HG03342 (cell line): ENCODE measurements at regions not wholly inside any gene's neighbourhood (a gene's known extent, or its start where the extent isn't known, plus 50 kb on each side); places are given as distances from the start of the nearest gene placed in this dataset.

Experiments
- ATAC-seq: cut with Tn5 transposase; IDR thresholded peaks from one replicate; pipeline ENCODE4 v1.9.1; 2021; ENCODE audit warnings: mild to moderate bottlenecking, moderate library complexity; ENCODE audit not compliant: unreplicated experiment

DNA sequence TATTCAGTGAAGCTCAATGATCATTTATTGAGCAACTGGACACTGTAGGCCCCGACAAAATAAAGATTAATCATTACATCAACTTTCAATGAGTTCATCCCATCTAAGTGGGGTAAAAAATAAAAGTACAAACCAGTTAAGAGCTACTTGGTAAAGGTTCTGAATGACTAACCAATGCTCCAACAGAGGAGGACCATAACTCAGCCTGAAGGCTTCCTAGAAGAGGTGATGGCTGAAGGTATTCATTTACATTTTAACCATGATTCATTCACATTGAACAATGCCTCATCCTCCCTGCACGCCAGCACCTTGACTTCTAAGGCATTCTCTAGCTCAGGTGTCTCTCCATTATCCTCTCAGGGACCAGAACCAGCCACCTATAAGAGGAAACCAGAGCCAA lies 201.4 kb downstream of the ZNF462 start:
- no peak for ATAC-seq

DNA sequence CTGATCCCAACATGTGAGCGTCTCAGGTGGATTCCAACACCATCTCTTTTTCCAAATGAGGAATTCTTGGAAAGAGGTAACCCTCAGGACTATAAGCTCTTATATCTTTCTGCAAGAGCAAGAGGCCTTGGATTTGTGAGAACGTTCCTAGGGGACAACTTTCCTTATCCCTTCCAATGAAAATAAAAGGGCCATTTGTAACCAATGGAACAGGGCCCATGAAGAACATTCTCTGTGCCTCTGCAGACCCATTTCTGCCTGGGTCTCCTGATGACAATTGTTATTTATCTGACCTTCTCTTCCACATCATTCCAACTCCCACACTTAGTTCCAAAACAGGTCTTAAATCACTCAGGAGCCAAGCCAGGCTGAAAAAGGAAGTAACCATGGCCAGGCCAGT lies 202.6 kb downstream of the ZNF462 start:
- ATAC-seq, result no peak

DNA sequence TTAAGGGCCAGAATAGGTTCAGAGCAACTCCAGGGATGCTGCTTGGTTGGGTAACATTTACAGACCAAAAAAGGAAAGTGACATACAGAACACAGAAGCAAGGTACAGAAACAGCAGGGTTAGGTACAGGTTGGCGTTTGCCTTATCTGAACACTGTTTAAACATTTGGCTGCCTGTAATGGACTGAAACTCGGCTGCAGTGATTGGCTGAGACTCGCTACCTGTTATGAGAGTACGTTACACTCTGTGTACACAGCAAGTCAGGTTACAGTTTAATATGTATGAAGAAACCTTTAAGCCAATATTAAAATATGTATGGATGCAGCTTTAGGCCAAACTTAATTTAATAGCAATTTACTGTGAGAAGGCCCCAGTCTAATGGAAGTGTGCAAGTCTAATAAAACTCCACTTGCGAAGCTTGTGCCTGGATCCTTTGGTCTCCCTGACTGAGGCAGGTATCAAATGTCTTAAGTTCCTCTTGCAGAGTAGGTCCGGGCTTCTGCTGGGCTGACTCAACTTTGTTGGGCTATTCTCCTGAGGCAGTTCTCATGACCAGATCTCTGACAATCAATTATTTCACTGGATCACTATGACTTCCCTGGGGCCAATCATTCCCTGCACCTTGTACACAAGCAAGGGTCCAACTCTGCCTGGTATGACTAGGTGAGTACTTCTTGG lies 204.9 kb downstream of the ZNF462 start:
- ATAC-seq, result no peak

DNA sequence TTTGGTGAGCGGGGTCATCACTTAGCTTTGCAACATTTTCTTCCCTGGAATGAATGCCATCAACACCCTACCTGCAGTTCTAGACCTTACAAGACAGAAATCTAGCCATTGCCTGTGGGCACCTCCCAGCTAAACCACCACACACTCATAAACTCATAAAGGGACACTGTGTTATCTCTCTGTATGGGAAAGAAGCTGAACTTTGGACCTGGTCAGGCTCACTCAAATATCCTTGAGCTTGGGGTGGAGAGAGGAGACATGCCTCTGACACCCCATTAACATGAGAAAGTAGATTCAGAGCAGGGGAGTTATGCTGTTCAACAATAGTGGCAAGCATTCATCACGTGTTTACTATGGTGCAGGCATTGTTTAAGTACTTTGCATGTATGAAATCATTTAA lies 205.6 kb downstream of the ZNF462 start:
- no peak for ATAC-seq

DNA sequence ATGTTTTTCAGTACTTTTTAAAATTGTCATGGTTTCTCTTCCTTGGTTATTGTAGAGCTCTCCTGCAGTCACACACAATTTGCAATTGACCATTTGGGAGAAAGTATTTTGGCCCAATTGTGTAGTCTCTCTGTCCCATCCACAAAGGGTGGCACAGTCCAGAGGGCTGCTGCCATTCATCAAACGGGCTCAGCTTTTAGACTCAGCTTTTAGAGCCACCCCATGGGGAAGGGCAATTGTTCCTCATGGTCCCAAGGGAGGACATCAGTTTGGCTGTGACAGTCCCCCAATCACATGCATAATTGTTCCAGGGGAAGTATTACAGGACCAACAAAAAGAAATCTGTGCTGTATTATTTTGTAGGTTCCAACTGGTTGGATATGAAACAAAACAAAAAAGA lies 207.6 kb downstream of the ZNF462 start:
- ATAC-seq, result no peak

- no peak for ATAC-seq
Measured at GRCh38 chr9:107078061-107078460, 205.0 kb upstream of the RAD23B start.

- ATAC-seq, result no peak
Measured at GRCh38 chr9:107079589-107079988, 203.5 kb upstream of the RAD23B start.

DNA sequence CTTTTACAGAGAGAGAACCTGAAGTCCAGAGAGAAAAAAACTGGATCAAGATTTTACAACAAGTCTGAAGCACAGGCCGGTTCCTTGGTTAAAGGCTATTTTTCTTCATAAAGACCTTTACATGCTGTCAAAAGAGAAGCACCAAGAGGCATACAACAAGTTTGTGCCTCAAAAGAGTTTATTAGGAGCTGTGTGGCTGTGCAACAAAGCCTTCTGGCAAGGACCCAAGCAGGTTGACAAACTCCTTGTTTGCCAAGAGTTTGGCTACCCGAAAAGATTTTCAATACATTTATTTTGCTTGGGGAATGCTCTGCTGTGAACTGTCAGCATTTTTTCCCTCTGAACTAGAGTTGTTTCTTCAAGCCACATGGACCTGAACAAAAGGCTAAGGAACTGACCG lies 202.9 kb upstream of the RAD23B start:
- ATAC-seq, result no peak

GRCh38 chr9:107086460-107086859 lies 196.6 kb upstream of the RAD23B start:
- no peak for ATAC-seq

DNA sequence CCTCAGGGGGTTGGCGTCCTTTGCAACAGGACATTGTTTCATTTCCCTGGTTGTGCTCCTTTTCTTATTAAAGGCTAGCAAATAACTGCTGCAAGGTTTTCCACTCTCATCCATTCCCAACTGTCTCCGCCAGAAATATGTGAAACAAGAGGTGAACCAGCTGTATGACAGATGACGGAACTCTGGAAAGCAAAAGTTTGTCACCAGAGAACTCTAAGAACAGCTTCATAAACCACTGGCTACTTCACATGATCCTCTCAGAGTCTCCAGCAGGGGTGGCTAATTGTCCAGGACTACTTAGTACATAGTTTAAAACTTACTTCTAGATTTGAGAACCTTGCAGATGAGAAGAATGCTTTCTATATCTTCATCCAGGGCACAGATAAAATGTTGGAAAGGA lies 195.9 kb upstream of the RAD23B start:
- ATAC-seq, result no peak

DNA sequence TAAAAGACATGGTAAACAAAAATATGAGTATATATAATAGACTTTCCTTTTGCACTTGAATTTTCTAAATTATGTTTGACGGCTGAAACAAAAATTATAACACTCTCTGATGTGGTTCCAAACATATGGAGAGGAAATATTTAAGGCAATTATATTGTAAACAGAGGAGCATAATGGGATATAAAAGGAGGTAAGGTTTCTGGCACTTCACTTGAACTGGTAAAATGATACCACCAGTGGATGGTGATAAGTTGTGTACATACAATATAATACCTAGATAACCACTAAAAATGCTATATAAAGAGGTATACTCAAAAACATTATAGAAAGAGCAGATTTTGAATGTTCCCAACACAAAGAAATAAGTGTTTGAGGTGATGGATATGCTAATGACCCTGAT lies 192.9 kb upstream of the RAD23B start:
- no peak for ATAC-seq

DNA sequence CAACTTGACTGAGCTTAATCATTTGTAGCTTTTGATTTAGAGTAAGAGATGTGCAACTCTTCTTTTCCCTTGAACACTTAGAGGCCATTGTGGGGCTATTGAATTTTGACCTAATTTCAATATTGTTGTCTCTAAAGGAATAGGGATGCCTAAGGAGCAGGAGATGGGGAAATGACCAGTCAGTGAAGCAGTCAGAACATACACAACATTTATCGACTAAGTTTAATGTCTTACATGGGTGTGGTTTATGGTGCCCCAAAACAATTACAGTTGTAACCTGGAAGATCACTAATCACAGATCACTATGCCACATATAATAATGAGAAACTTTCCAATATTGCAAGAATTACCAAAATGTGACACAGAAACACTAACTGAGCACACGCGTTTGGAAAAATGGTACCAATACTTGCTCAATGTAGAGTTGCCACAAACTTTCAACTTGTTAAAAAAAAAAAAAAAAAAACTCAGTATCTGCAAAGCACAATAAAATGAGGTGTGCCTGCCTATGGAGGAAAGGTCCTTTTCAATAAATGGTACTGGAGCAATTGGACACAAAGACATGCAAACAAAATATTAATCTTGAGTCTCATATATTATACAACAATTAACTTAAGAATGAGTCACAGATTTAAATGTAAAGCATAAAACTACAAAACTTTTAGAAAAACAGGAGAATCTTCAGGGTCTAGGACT lies 189.6 kb upstream of the RAD23B start:
- no peak for ATAC-seq

GRCh38 chr9:107094370-107094769 lies 188.7 kb upstream of the RAD23B start:
- ATAC-seq, result no peak

GRCh38 chr9:107100591-107100990 lies 182.5 kb upstream of the RAD23B start:
- no peak for ATAC-seq

DNA sequence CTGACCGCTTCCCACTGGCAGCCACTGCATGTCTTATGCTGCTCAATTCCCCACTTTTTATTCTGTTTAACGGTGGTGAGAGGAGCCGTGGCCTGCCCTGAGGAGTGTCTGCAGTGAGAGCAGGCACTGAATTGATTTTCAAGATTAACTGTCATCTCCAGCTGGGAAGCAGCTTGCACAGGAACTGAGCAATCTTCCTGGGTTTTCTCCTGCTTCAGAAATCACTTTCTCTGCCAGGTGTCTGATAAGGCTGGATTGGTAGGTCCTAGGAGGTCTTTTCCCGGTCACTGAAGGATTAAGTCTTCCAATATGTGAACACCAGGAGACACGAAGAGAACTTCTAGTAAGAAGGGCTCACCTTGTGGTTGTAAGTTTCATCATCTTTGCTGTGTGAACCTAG lies 181.1 kb upstream of the RAD23B start:
- no peak for ATAC-seq

- no peak for ATAC-seq
Measured at GRCh38 chr9:107103621-107104020, 179.5 kb upstream of the RAD23B start.

DNA sequence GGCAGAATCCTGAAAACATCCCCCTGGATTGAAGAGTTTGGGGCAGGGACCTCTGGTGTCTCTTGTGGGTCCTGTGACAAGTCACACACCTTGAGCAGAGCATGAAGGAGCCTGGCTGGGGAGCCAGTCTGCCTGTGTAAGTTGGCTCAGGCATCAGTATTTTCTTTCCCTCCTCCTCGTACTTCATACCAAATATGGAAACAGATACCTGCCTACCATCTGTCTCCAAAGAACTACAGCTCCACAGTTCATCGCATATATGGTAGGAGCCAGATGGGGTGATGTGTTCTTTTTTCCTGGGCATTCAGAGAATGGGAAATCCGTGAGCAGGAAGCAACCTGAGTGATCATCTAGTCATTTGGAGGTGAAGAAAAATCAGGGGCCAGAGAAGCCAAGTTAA lies 177.3 kb upstream of the RAD23B start:
- no peak for ATAC-seq

DNA sequence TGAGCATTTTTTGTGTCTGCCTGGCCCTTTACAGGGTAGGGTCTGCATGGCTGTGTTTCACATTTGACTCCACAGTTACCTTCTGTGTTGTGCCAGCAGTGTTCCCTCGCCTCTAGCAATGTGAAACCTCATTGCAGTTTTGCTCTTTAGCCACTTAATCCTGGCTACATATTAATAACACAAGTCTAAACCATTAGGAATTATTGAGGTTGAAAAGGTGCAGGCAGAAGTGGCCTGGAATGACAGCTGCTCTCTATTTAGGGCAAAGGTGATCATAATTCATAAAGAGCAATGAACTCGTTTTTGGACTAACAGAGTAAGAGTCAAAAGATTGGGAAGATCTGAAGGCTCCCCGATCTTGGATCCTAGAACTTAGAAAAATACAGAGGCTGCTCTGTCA lies 176.7 kb upstream of the RAD23B start:
- ATAC-seq, result no peak

DNA sequence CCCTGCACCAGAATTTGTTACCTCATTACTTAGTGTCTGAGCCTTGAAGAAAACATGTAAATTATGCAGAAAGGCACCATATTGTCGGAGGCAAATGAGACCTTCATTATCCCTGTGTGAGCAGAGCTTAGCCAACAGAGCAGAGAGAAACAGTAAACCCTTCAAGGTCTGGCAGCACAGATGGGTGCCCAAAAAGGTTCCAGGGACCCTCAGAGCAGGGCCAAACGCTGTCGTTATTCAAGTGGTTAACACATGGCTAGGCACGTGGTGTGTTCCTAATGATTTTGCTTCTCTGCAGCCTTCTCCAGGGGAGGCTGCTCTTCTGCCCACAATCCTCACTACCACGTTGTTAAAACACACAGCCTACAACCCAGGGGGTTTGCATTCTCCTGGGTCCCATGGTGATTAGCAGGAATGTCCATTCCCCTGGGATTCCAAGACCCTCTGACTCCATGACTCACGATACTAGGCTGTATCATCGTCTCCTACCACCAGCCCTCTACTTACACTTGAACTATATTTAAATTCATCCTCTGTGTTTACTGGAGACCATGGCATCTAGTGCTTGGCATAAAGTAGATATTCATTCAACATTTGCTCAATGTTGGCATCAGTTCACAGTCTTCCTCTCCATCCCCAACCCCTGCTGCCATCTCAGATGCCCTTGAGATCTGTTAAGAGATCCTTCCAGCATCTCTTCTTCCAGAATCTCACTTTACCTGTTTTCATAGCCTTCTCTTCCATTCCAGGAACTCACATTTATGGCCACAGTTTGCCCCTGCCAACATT lies 174.5 kb upstream of the RAD23B start:
- ATAC-seq, result no peak

GRCh38 chr9:107109324-107109723 lies 173.8 kb upstream of the RAD23B start:
- ATAC-seq, result no peak

DNA sequence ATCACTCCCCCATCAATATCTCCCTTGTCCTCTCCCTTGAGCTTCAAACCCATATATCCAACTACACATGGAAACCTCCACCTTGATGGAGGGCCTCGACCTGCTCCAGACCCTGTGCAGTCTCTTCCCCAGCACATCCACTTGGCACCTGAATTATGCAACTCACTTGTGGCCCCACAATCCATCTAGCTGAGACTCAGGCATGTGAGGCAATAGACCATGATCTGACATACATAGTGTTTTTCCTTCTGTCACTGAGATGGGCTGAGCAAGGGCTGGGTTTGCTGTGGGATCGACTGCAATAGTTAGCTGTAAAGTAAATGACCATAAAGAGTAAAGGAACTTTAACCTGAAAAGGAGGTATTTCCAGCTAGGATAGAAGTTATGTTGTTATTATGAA lies 172.9 kb upstream of the RAD23B start:
- no peak for ATAC-seq

DNA sequence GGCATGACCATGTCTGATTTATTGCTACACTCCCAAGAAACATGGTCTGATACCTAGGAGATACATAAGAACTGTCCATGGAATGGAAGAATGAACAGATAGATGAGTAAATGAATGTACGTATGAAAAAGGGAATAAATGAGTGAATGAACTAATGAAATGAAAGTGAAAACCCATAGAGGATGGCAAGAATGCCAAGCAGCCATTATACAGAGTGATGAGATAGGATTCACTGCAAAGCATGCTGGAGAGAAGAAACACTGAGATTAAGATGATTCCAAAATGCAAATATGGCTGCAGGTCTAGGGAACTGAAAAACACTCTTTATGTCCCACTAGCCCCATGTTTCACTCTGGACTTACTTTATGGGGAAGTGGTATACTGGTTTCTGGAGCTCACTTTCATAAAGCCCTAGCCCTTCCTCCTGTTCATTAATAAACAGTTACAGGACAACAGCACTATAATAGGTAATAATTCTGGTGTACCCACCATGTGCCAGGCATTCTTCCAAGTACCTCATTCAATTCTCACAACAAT lies 170.3 kb upstream of the RAD23B start:
- ATAC-seq, result peak; percentile 96
